Parathyroid adenoma (tissue), 2 donors: ENCODE measurements at regions not wholly inside any gene's neighbourhood (a gene's known extent, or its start where the extent isn't known, plus 50 kb on each side); places are given as distances from the start of the nearest gene placed in this dataset.

Source experiments
- H2AFZ ChIP-seq: fragments of 300-600 bp; sonication (generic); one replicate; pipeline ENCODE4 v1.7.0; 2017; ENCODE audit warnings: antibody characterized with exemption, mild to moderate bottlenecking
- H3K27ac ChIP-seq: fragments of 300-600 bp; sonication (generic); one replicate; pipeline ENCODE4 v1.7.0; 2017
- H3K27me3 ChIP-seq: fragments of 300-600 bp; sonication (generic); one replicate; pipeline ENCODE4 v1.7.0; 2017; ENCODE audit warnings: low read length; ENCODE audit not compliant: control insufficient read depth, insufficient read depth
- H3K36me3 ChIP-seq: fragments of 300-600 bp; sonication (generic); one replicate; pipeline ENCODE4 v1.7.0; 2017; ENCODE audit warnings: low read length; ENCODE audit not compliant: control insufficient read depth, insufficient read depth
- H3K4me1 ChIP-seq: fragments of 300-600 bp; sonication (generic); one replicate; pipeline ENCODE4 v1.7.0; 2017; ENCODE audit warnings: control low read depth
- H3K4me2 ChIP-seq: fragments of 300-600 bp; sonication (generic); one replicate; pipeline ENCODE4 v1.7.0; 2017; ENCODE audit warnings: low read length
- H3K4me3 ChIP-seq: fragments of 300-600 bp; sonication (generic); one replicate; pipeline ENCODE4 v1.7.0; 2017; ENCODE audit warnings: low read depth, low read length
- H3K79me2 ChIP-seq: fragments of 300-600 bp; sonication (generic); one replicate; pipeline ENCODE4 v1.7.0; 2017; ENCODE audit warnings: control low read depth
- H3K9ac ChIP-seq: fragments of 300-600 bp; sonication (generic); one replicate; pipeline ENCODE4 v1.7.0; 2017; ENCODE audit warnings: mild to moderate bottlenecking
- H3K9me3 ChIP-seq: fragments of 300-600 bp; sonication (generic); one replicate; pipeline ENCODE4 v1.7.0; 2017; ENCODE audit warnings: low read length; ENCODE audit not compliant: control insufficient read depth
- CTCF ChIP-seq: fragments of 300-600 bp; sonication (generic); IDR thresholded peaks from one replicate; pipeline ENCODE4 v1.7.0; 2017; ENCODE audit warnings: antibody characterized with exemption, mild to moderate bottlenecking
- donor health status: primary hyperparathyroidism.

DNA sequence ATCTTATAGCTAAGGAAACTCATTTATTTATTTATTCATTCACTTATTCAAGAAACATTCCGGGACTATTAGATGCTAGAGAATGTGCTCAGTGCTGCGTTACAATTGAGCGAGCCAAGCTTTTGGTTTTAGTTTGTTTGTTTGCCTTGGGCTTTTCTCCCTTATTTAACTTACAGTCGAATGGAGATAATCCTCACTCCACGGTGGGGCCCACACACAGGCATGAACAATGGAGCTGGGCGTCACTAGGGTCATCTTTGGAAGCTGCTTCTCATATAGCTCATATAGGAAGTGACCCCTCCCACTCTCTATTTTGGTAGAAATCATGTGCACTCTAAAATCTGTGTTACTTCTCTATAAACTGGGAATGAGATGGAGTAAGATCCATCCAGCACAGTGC lies 210.0 kb downstream of the TMEM114 start:
- Histone ChIP-seq H3K79me2 (no peaks in the 10 kb centered on the region), H3K36me3 (no peaks in the 10 kb centered on the region), H3K9ac (no peak overlapping the region), H3K4me2 (no peak overlapping the region), H3K9me3 (no peaks in the 10 kb centered on the region), H3K4me3 (no peak overlapping the region), H3K27me3 (no peaks in the 10 kb centered on the region), H3K27ac (no peak overlapping the region), H2AFZ (no peak overlapping the region), H3K4me1 (no peaks in the 10 kb centered on the region)
- no peak for TF ChIP-seq CTCF

- TF ChIP-seq CTCF, result no peak
- Histone ChIP-seq H3K9ac (no peak overlapping the region), H3K4me3 (no peak overlapping the region), H3K4me2 (no peak overlapping the region), H3K79me2 (no peaks in the 10 kb centered on the region), H3K4me1 (no peaks in the 10 kb centered on the region), H3K9me3 (no peaks in the 10 kb centered on the region), H3K27ac (no peak overlapping the region), H2AFZ (no peak overlapping the region), H3K27me3 (no peaks in the 10 kb centered on the region), H3K36me3 (no peaks in the 10 kb centered on the region)
Measured at GRCh38 chr16:8377864-8378263, 212.4 kb downstream of the TMEM114 start.

GRCh38 chr16:8376858-8377257 lies 213.5 kb downstream of the TMEM114 start:
- no peak for TF ChIP-seq CTCF
- H3K4me2 ChIP-seq, result no peak overlapping the region
- H3K79me2 ChIP-seq, result no peaks in the 10 kb centered on the region
- H3K27ac ChIP-seq, result no peak overlapping the region
- H3K4me3 ChIP-seq, result no peak overlapping the region
- no peak overlapping the region for H2AFZ ChIP-seq
- H3K4me1 ChIP-seq, result no peaks in the 10 kb centered on the region
- no peaks in the 10 kb centered on the region for H3K9me3 ChIP-seq
- no peak overlapping the region for H3K9ac ChIP-seq
- H3K36me3 ChIP-seq, result no peaks in the 10 kb centered on the region
- H3K27me3 ChIP-seq, result no peaks in the 10 kb centered on the region

GRCh38 chr16:8376430-8376829 lies 213.9 kb downstream of the TMEM114 start:
- no peak for TF ChIP-seq CTCF
- Histone ChIP-seq H3K9me3 (no peaks in the 10 kb centered on the region), H3K79me2 (no peaks in the 10 kb centered on the region), H3K9ac (no peak overlapping the region), H3K4me1 (no peaks in the 10 kb centered on the region), H2AFZ (no peak overlapping the region), H3K27ac (no peak overlapping the region), H3K4me2 (no peak overlapping the region), H3K27me3 (no peaks in the 10 kb centered on the region), H3K4me3 (no peak overlapping the region), H3K36me3 (no peaks in the 10 kb centered on the region)

- no peak overlapping the region for H2AFZ ChIP-seq
- H3K4me1 ChIP-seq, result no peaks in the 10 kb centered on the region
- no peaks in the 10 kb centered on the region for H3K27me3 ChIP-seq
- no peak overlapping the region for H3K4me3 ChIP-seq
- H3K9ac ChIP-seq, result no peak overlapping the region
- no peaks in the 10 kb centered on the region for H3K9me3 ChIP-seq
- H3K79me2 ChIP-seq, result no peaks in the 10 kb centered on the region
- no peaks in the 10 kb centered on the region for H3K36me3 ChIP-seq
- H3K4me2 ChIP-seq, result no peak overlapping the region
- no peak overlapping the region for H3K27ac ChIP-seq
- TF ChIP-seq CTCF, result no peak
Measured at GRCh38 chr16:8375232-8375587, 215.1 kb downstream of the TMEM114 start.
